ENCODE measurements at regions not wholly inside any gene's neighbourhood (a gene's known extent, or its start where the extent isn't known, plus 50 kb on each side); places are given as distances from the start of the nearest gene placed in this dataset.

- no peak for TF ChIP-seq CTCF (conservative IDR thresholded peaks at IDR 0.05)
- Mint-ChIP-seq H3K9me3 (peaks cover 0 to 3% of the 10 kb centered on the region in 2 experiments; a peak in 1 of 5 replicates), H3K36me3 (ENCODE audit: insufficient read depth in 1 of 3, low read depth in 3 of 3) (peaks cover 0 to 5% (median 2%) of the 10 kb centered on the region in 3 experiments; a peak in 2 of 7 replicates), H3K27ac (no peak overlapping the region), H3K4me3 (no peak overlapping the region), H3K27me3 (ENCODE audit: low read depth) (no peaks in the 10 kb centered on the region), H3K4me1 (peaks cover 0 to 2% of the 10 kb centered on the region in 2 experiments; a peak in 1 of 4 replicates)
- Histone ChIP-seq H3K4me2 (ENCODE audit: insufficient read depth, insufficient read length, low read length) (no peak overlapping the region), H3K9me3 (ENCODE audit: control insufficient read depth, low read depth, low read length) (no peaks in the 10 kb centered on the region), H3K18ac (ENCODE audit: insufficient read length, low read depth, low read length) (no peak overlapping the region), H2BK12ac (ENCODE audit: insufficient read length, low read depth, low read length) (no peak overlapping the region), H4K20me1 (ENCODE audit: control insufficient read depth, insufficient read depth, insufficient read length) (no peaks in the 10 kb centered on the region), H2BK120ac (ENCODE audit: low read depth, low read length, poor library complexity, severe bottlenecking) (no peak overlapping the region), H3K27ac (ENCODE audit: insufficient read length, low read depth, low read length) (no peak overlapping the region), H3K23ac (ENCODE audit: insufficient read length, low read depth, low read length) (no peak overlapping the region), H2AK5ac (ENCODE audit: insufficient read length, low read length) (no peak overlapping the region), H3K4me1 (ENCODE audit: insufficient read depth, low read length) (no peaks in the 10 kb centered on the region), H3K23me2 (ENCODE audit: insufficient read length, low read depth, low read length, poor library complexity, severe bottlenecking) (no peaks in the 10 kb centered on the region), H4K5ac (ENCODE audit: insufficient read length, low read depth, low read length) (no peak overlapping the region), H3K56ac (ENCODE audit: insufficient read length, low read depth, low read length) (no peak overlapping the region), H3K14ac (ENCODE audit: insufficient read depth, low read length) (no peak overlapping the region), H3K79me1 (ENCODE audit: insufficient read depth, low read depth, low read length, poor library complexity, severe bottlenecking) (no peaks in the 10 kb centered on the region), H2BK20ac (ENCODE audit: low read depth, low read length, poor library complexity, severe bottlenecking) (no peak overlapping the region), H4K8ac (replicated peaks; ENCODE audit: insufficient read length, low read depth, low read length) (no peak overlapping the region), H3K9ac (ENCODE audit: extremely low read depth, insufficient read length, low read length) (no peak overlapping the region), H3K4ac (ENCODE audit: low read depth, low read length) (no peak overlapping the region), H3K27me3 (ENCODE audit: insufficient read depth, low read length) (no peaks in the 10 kb centered on the region), H2BK15ac (ENCODE audit: low read depth, low read length) (no peak overlapping the region), H2BK5ac (ENCODE audit: insufficient read length, low read length) (no peak overlapping the region), H3T11ph (ENCODE audit: low read length) (no peak overlapping the region), H2AFZ (ENCODE audit: low read length) (no peak overlapping the region), H3K79me2 (ENCODE audit: insufficient read depth, low read length) (no peaks in the 10 kb centered on the region), H4K91ac (ENCODE audit: insufficient read length, low read depth, low read length) (no peak overlapping the region)
- WGBS (ENCODE audit: extremely low coverage, insufficient read length, low lambda C conversion rate) = no CpG with 5 or more reads among the region's 23 CpGs
- DNase-seq = peak; percentile 57
Measured at GRCh38 chr3:115254492-115255196, 107.6 kb upstream of the ZBTB20 start.

All from H9 (cell line).